Stimulated activated CD8-positive, alpha-beta memory T cell treated with anti-CD3 and anti-CD28 coated beads, Interleukin-15, amount 100 ng/mL, for 4 hours (primary cell): ENCODE measurements at regions not wholly inside any gene's neighbourhood (a gene's known extent, or its start where the extent isn't known, plus 50 kb on each side); places are given as distances from the start of the nearest gene placed in this dataset.
"Not testable (repeated sequence)": the region's sequence is repeated elsewhere in the genome, so short reads cannot be mapped to it uniquely, and the experiment has no call there.

ENCODE experiments used
- DNase-seq, 2 donors: peaks; one replicate each; pipeline ENCODE4 v3.0.0-alpha.2; 2020; ENCODE audit warnings: low read depth in 2 of 2

DNA sequence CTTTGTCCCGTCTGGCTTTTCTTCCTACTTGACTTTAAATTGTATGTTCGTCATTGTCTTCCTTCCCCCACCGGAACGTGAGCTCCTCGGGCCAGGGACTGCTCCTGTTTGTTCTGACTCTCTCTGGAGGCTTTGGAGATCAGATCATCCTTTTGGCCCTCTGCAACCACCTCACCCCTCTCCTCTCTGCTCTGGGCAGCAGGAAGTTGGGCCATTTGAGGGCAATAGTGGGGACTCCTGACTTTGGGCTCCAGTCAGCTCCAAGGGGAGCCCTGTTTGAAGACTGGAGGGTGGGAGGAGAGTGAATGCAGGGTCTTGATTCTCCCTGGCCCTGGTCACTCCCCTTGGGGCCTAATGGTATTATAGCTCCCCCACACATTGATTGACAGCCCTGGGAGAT, 186.3 kb upstream of the B3GAT1 start:
- no peak for DNase-seq

DNA sequence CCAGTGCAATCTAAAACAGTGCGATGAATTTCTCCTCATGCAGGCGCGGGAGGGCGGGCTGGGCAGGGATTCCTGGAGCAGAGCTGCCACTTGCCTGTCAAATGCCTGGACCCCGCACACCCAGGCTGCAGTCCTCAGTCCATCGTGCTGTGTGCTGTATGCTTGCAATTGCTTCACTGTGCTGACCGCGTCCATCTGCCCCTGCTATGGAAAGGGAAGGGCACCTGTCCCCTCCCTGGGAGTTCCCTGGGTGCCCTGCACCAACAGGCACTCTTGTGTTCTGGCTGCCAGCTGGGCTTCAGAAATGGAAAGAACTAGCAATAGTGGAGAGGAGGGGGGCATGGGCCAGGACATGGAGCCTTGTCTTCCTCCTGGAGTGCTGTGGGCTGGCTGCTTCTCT, 185.4 kb upstream of the B3GAT1 start:
- no peak for DNase-seq

DNA sequence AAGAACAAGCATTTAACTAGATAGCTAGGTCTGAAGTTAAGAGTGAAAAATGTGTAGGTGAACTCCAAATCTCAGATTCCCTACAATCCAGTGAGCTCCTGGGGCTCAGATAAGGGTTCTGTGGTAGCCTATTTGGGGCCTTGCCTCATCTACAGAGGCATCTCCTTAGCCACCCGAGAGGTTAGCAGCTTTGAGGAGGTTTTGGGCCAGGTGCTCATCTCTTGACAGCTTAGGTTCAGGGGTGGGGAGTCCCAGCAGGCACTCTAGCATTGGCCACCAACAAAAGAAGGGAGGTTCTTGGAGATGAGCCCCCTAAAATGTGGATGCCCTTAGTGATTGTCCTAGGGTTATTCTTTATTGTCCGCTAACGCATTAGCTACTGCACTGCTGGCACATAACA, 184.4 kb upstream of the B3GAT1 start:
- no peak for DNase-seq

DNA sequence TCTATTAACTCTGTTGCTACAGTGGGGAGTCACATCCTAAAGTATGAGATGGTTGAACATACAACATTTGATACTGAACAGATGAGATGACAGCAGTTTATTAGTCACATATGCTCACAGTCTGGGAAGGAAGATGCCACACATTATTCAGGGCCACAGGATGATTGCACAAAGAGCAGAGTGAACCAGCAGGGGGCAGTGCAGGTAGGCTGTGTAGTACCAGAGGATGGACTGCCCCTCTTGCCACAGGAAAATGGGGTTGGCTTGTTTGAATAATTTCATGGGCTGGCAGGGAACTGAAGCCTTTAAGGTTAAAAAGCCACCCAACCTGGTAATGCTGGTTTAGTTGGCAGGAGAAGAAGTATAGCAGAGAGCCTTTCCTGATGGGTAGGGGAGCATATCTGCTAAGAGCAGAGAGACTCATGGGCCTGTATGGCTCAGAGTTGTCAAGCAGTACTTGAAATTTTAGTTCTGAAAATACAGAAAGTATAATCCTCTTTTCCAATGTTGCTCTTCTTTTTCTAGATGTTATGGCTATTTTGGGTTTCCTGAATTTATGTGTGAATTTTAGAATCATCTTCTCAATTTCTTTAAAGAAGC, 180.4 kb upstream of the B3GAT1 start:
- DNase-seq: no peak

DNA sequence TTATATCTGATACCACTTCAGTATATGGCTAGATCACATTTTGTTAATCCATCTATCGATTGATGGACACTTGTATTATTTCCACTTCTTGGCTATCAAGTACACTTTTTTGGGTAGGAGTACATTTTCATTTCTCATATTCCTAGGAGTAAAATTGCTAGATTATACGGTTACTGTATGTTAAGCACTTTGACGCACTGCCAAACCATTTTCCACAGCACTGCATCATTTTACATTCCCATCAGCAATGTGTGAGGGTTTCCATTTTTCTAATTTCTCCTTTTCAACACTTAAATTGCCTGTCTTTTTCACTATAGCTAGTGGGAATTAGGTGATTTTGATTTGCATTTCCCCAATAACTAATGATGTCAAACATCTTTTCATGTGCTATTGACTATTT, 179.3 kb upstream of the B3GAT1 start:
- DNase-seq: no peak

DNA sequence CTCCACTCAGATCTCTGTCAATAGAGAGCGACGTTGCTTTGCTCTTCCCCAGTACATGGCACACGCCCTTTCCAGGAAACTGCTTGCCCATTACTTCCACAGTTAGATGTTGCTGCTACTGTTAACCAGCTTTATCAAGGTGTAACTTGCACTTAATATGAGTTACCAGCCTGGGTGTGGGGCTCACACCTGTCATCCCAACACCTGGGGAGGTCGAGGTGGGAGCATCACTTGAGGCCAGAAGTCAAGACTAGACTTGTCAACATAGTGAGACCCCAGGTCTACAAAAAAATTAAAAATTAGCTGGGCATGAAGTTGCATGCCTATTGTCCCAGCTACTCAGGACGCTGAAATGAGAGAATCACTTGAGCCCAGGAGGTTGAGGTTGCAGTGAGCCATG, 177.1 kb upstream of the B3GAT1 start:
- DNase-seq: no peak

DNA sequence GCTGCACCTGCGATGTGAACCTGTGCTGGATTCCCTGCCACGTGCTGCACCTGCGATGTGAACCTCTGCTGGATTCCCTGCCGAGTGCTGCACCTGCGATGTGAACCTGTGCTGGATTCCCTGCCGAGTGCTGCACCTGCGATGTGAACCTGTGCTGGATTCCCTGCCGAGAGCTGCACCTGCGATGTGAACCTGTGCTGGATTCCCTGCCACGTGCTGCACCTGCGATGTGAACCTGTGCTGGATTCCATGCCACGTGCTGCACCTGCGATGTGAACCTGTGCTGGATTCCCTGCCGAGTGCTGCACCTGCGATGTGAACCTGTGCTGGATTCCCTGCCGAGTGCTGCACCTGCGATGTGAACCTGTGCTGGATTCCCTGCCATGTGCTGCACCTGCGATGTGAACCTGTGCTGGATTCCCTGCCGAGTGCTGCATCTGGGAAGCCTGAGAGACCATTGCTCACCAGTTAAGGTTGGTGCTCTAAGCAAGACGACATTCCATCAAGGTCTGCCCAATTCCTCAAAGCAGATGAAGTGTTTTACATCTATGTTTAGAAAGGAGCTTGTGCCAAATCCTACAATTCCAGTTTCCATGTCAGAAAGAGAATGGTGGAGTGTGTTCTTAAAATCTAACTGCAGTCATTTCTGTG, 176.5 kb upstream of the B3GAT1 start:
- DNase-seq: not testable (repeated sequence)

DNA sequence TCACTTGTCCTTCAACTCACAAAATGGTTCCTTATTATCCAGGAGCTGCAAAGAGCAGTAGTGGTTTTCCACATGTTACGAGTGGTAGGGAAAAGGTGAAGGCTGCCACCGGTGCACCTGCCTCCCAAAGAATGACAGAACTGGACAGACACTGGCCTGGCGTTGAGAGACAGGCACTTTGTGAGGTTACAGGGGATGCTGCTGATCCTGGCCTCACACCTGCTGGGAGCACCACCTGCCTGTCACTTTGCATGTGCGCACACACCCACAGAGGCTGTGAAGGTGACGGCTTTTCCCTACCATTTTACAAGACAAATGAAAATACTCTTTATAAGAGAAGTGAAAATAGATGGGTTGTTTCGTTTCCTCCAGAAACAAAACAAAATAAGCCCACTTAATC, 175.3 kb upstream of the B3GAT1 start:
- DNase-seq: no peak

DNA sequence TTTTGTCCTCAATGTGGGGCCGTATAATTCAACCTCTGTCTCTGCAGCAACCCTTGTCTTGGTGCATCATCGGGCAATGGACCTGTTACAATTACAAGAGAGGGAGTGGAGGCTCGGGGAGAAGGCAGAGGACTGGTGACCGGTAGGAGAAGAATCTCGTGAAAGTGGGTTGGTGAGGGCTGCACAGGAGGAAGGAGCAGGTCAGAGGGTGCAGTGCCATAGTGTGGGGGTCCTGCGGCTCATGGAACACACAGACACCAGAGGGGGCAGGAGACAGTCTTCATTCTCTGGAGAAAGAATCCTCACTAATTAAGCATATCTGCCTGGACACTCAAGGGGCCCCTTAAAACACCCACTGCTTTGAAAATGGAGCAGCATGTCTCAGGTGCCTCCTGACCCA, 174.7 kb upstream of the B3GAT1 start:
- DNase-seq: no peak

DNA sequence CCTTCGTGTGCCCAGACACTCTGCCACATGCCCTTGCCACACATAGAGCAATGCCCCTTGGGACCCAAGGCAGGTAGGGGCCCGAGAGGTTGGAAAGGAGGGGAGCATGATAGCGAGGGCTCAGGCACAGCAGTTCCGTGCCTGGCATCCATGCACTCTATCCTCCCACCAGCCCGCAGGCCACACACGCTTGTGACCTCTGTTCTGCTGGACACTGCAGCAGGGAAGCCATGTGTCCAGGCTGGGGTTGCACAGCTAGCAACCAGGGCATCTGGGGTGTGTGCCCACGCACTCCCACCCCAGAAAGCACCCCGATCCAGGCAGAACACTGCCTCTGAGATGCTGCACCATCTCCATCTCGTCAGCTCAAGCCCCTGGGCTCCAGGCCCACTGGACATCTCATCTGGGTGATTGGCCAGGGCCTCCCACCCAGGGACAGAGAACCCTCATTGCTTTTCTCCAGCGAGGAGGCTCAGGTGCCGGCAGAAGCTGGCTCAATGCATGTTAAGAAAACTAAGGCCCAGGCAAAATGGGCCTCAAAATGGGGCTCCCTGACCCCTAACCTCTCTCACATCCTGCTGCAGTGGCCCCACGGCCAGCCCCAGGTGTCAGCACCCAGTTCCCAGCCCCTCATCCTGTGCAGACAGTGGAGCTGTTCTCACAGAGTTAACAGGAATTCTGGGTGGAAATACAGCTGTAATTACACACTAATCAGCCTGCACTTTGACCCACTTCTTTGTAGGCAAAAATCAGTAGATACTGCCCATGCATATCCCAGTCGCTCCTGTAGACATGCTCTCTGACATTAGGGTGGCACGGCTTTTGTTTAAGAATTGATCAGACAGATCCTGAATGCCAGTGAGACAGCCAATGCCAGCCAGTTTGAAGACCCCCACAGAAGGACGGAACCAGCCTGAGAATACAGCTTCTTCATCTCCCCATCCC, 173.9 kb upstream of the B3GAT1 start:
- no peak for DNase-seq

DNA sequence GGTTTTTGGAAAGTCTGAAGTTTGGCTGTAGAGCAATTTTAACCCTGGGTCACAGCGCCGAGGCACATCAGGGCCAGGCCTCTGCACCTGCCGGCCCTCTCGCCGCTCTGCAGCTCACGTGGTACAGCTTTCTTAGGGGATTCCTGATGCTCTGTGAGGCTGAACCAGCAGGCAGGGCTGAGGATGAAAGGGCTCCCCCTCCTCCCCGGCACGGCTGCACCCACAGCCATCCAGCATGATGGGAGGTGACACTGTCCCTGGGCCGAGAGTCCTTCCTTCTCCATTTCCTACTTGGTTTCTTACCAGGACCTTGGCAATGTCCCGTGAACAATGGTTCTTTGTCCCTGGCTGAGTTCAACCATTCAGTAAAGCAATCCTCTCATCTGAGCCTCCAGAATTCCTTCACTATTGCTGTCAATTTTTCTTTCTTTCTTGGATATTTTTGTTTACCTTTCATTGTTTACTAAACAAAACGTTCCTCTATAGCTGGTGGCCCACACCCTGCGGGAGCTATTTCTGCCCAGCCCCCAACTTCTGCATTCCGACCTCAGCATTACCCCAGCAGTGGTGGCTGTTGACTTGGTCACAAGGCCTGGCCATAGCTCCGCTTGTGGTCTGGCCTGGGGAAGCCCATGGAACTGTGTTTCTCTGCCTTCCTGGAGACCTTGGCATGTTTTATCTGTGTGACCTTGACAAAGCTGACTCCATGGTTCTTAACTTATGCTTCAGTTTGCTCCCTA, 172.8 kb upstream of the B3GAT1 start:
- DNase-seq: no peak

DNA sequence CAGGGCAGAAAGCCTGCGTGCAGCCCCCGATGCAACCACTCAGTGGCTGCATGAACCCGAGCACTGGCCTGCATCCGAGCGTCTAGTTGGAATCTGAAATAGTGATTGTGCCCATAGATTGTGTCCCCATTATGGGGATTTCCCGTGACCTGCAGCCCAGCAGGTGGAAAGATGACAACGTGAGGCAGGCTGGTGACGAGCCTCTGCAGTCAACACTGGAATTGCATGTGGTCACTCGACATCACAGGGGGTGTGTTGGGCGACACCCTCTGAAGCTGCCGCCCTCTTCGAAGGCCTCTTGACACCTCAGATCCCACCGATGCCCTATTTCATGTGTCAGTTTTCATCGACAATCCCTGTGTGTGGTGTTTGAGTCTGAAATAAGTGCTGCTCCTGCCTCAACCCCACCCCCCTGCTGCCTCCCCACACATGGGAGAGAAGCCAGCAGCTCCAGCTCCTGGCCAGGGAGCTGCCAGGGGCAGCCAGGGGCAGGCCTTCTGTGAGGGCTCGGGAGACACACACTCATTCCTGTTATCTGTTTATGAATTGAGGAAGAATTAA, 172.0 kb upstream of the B3GAT1 start:
- no peak for DNase-seq

DNA sequence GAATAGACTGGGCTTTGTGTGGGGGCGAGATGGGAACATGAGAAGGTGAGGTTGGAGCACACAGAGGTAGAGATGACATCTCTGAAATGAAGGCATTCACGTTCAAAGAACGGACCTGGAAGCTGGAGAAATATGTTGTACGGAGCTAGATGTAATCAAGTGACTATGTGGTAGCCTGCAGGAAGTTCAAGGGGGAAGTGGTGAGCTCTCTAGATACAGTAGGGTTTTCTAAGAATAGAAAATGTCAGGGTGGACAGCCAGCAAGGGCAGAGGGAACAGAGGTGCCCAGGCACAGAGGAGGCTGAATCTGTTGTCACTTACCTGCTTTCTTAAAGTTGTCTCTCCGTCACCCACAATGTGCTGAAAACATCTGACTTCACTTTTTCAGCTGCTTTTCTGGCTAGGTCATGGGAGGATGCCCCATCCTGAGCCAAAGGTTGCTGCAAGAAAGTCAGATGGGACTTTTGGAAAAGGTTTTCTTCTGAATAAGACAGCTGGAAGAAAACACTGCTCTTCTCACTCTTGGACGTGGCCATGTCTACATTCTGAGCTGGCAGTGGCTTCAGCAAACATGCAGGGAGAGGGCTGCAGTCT, 171.5 kb upstream of the B3GAT1 start:
- no peak for DNase-seq

DNA sequence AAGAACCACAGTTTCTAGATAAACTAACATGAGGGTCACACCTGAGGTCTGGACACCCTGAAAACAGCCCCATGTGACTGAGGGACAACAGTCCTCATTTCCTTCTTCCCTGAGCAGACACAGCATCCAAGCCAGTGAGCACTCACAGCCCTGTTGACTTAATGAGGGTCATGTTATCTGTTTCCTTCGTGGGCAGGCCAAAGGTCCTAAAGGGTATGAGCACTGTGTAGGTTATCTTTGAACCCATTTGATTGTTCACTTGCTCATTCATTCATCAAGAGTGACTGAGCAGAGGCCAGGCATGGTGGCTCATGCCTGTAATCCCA, 170.7 kb upstream of the B3GAT1 start:
- no peak for DNase-seq

DNA sequence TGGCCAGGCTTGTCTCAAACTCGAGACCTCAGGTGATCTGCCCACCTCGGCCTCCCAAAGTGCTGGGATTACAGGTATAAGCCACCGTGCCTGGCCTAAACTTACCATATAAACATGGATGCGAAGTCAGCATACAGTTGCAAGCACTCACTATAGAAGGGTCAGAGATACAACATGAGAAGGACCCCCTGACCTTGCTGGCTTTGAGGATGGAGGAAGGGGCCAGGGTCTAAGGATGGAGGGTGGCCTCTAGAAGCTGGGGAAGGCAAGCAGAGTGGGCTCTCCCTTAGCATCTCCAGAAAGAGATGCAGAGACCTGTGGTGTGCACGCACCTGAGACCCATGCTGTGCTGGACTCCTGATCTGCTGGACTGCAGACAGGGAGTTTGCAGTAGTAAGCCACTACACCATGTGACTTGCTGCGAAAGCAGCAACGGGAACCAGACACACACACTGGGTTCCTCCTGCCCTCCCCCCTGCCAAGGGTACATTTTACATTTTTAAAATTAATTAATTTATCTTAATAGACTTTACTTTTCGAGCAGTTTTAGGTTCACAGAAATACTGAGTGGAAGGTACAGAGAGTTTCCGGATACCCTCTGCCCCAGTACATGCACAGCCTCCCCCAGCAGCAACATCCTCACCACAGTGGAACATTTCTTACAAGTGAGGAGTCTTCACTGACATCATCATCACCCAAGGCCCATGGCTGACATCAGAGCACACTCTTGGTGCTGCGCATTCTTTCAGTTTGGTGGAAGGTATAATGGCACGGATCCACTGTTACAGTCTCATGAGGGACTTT, 170.1 kb upstream of the B3GAT1 start:
- no peak for DNase-seq

DNA sequence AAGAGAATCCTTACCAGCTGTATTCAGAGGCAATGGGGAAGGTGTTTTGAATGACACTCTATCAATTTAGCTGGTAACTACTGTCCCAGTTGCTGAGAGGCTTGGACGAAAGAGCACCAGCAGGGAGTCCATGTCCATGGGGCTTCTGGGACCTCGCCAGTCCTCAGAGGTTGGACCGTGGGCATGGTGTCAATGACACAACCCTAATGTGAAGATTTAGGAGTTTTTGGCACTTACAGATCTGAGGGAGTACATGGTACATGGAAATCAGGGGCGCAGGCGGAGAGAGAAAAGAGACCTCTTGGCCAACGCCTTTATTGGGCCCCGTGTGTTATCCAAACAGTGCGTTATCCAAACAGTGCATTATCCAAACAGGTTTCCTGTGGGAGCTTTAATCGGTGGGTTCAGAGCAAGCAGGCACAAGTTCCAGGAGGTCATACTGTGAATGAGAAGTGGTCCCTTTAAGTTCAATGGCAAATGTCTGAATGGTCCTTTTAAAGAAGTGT, 169.1 kb upstream of the B3GAT1 start:
- DNase-seq: no peak

DNA sequence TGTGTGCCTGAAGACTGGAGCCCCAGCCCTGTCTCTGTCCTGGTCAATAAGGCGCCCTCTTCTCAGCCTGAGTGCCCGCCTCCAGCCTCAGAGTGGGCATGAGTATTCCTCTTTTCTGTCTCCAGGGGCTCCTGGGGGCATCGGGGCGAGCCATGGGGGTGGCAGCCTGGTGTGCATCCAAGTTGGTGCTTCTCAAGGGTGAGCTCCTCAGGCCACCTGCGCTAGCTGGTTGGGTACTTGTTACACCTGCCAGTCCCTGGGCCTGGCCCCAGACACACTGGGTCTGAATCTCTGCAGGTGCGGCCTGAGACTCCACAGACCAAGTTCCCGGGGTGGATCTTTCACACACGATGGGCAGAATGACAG, 168.6 kb upstream of the B3GAT1 start:
- no peak for DNase-seq

DNA sequence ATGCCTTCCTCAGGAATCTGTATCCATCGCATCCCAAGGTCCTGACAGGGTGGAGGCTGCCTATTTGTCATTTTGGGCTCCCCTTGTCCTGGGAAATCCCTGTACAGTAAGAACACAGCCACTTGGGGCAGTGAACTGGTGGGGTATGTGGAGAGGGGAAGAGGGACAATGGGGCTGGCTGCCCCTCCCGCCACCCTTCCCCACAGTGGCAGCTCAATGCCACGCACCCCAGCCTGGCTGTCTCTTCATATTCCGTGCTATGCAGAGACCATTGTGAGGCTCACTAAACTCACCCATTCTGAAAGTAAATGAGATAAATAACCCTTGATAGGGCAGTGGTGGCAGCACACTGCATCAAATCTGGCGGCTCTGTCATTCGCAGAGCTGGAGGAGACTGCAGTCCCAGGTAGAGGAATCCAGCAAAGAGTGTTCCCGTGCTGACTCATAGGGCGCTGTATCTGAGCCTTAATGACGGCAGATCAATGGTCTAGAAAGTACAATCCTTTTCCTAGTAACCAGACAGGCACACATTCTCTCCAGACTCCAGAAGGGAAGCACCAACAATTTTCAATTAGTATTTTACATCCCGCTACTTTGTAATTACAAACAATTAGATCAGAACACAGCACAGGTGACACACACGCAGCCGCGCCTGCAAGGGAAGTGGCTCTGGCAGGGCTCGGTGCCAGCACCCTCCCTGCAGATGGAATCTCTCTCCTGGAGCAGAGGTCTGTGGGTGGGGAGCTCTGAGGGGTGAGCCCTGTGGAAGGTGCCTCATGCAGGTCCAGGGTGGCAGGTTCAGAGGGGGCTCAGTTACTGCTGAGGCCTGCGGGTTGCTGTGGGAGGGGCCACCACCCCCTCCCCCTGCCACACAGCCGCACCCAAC, 167.9 kb upstream of the B3GAT1 start:
- no peak for DNase-seq
